CD4-positive, alpha-beta T cell treated with Interferon alpha-2 for 1 hour (primary cell): ENCODE measurements at regions not wholly inside any gene's neighbourhood (a gene's known extent, or its start where the extent isn't known, plus 50 kb on each side); places are given as distances from the start of the nearest gene placed in this dataset.

Experiments used
- DNase-seq, 2 donors: peaks; one replicate each; pipeline ENCODE4 v3.0.0-alpha.2; 2020 to 2022

GRCh38 chr4:125444166-125444565, 129.4 kb downstream of the FAT4 start:
- DNase-seq = no peak

- no peak for DNase-seq
These were observed 130.8 kb downstream of the FAT4 start for GRCh38 chr4:125445525-125445924.

GRCh38 chr4:125447551-125448290, 133.0 kb downstream of the FAT4 start:
- no peak for DNase-seq

GRCh38 chr4:125456075-125456474, 141.3 kb downstream of the FAT4 start:
- no peak for DNase-seq

- DNase-seq = no peak
These were observed 144.8 kb downstream of the FAT4 start for GRCh38 chr4:125459531-125459930.

- DNase-seq = no peak
These were observed 147.1 kb downstream of the FAT4 start for GRCh38 chr4:125461676-125462363.

- DNase-seq = no peak
These were observed 149.4 kb downstream of the FAT4 start for GRCh38 chr4:125464146-125464545.

GRCh38 chr4:125481334-125482045, 166.7 kb downstream of the FAT4 start:
- no peak for DNase-seq

GRCh38 chr4:125482822-125483221, 168.1 kb downstream of the FAT4 start:
- no peak for DNase-seq

- DNase-seq = no peak
These were observed 168.5 kb downstream of the FAT4 start for GRCh38 chr4:125483278-125483677.

- no peak for DNase-seq
These were observed 170.2 kb downstream of the FAT4 start for GRCh38 chr4:125484912-125485311.

GRCh38 chr4:125486351-125486750, 171.6 kb downstream of the FAT4 start:
- DNase-seq = no peak

- DNase-seq = no peak
These were observed 175.4 kb downstream of the FAT4 start for GRCh38 chr4:125489952-125490690.

GRCh38 chr4:125492957-125493356, 178.2 kb downstream of the FAT4 start:
- DNase-seq = no peak

GRCh38 chr4:125497861-125498260, 183.1 kb downstream of the FAT4 start:
- no peak for DNase-seq

GRCh38 chr4:125498981-125499380, 184.2 kb downstream of the FAT4 start:
- DNase-seq = no peak

GRCh38 chr4:125501090-125501489, 186.3 kb downstream of the FAT4 start:
- DNase-seq = no peak

GRCh38 chr4:125501568-125501967, 186.8 kb downstream of the FAT4 start:
- DNase-seq = no peak

- no peak for DNase-seq
These were observed 190.9 kb downstream of the FAT4 start for GRCh38 chr4:125505621-125506020.

GRCh38 chr4:125507141-125507540, 192.4 kb downstream of the FAT4 start:
- DNase-seq = no peak

- no peak for DNase-seq
These were observed 197.0 kb downstream of the FAT4 start for GRCh38 chr4:125511715-125512114.

GRCh38 chr4:125515016-125515415, 200.3 kb downstream of the FAT4 start:
- no peak for DNase-seq

- no peak for DNase-seq
These were observed 203.1 kb downstream of the FAT4 start for GRCh38 chr4:125517831-125518230.
